PC-9 (cell line): ENCODE measurements at regions not wholly inside any gene's neighbourhood (a gene's known extent, or its start where the extent isn't known, plus 50 kb on each side); places are given as distances from the start of the nearest gene placed in this dataset.
A peak's percentile ranks its signal among the peaks of the same experiment; 100 is the strongest.
"Not testable (repeated sequence)": the region's sequence is repeated elsewhere in the genome, so short reads cannot be mapped to it uniquely, and the experiment has no call there.

ENCODE experiments used
- BruUV-seq: library from RNA; stranded (reverse); fragments of 400-500 nt; replicated peaks from 2 replicates; lab custom pipeline; 2021; lab: Mats Ljungman, UMichigan
- CTCF ChIA-PET: fragments of 300-600 bp; sonication (Branson Sonifier 250); formaldehyde crosslinking; loops from one replicate; lab custom pipeline; 2022; ENCODE audit warnings: antibody characterized with exemption; lab: Charles Lee
- POLR2A ChIA-PET: fragments of 300-600 bp; sonication (Branson Sonifier 250); formaldehyde crosslinking; loops from one replicate; lab custom pipeline; 2022; ENCODE audit warnings: antibody characterized with exemption; ENCODE audit not compliant: unreplicated experiment; lab: Charles Lee
- DNase-seq, 2 experiments: peaks; one replicate each; pipeline versions ENCODE4 v3.0.0 to v3.0.0-alpha.2; 2015 to 2022; ENCODE audit warnings: mixed read lengths in 1 of 2
- H2AFZ ChIP-seq: fragments of 200-600 bp; sonication (generic); 2 replicates; pipeline ENCODE4 v1.8.1; 2017; ENCODE audit warnings: antibody characterized with exemption
- H3F3A ChIP-seq: fragments of 200-600 bp; sonication (generic); 2 replicates; pipeline ENCODE4 v1.8.1; 2017; ENCODE audit warnings: antibody characterized with exemption, mild to moderate bottlenecking, low read depth; ENCODE audit not compliant: insufficient read depth
- H3K27ac ChIP-seq: fragments of 200-600 bp; sonication (generic); 2 replicates; pipeline ENCODE4 v1.6.1; 2016; ENCODE audit warnings: mixed run types
- H3K27me3 ChIP-seq: fragments of 200-600 bp; sonication (generic); 2 replicates; pipeline ENCODE4 v1.6.1; 2016; ENCODE audit warnings: low read depth, mixed run types; ENCODE audit not compliant: insufficient read depth
- H3K36me3 ChIP-seq: fragments of 200-600 bp; sonication (generic); 2 replicates; pipeline ENCODE4 v1.6.1; 2016; ENCODE audit warnings: low read depth, mixed run types
- H3K4me1 ChIP-seq: fragments of 200-600 bp; sonication (generic); replicated peaks from 2 replicates; pipeline ENCODE4 v1.6.1; 2016; ENCODE audit warnings: mixed run types; ENCODE audit not compliant: insufficient read depth
- H3K4me2 ChIP-seq: fragments of 200-600 bp; sonication (generic); 2 replicates; pipeline ENCODE4 v1.6.1; 2017; ENCODE audit warnings: mixed run types
- H3K4me3 ChIP-seq: fragments of 200-600 bp; sonication (generic); 2 replicates; pipeline ENCODE4 v1.6.1; 2016; ENCODE audit warnings: mixed run types
- H3K79me2 ChIP-seq: fragments of 200-600 bp; sonication (generic); 2 replicates; pipeline ENCODE4 v1.6.1; 2017; ENCODE audit warnings: low read depth, mixed run types
- H3K9me2 ChIP-seq: fragments of 200-600 bp; sonication (generic); 2 replicates; pipeline ENCODE4 v1.8.1; 2017; ENCODE audit warnings: mild to moderate bottlenecking; ENCODE audit not compliant: insufficient read depth
- H3K9me3 ChIP-seq: fragments of 200-600 bp; sonication (generic); 2 replicates; pipeline ENCODE4 v1.8.1; 2016; ENCODE audit warnings: low read depth; ENCODE audit not compliant: insufficient read depth
- H4K20me1 ChIP-seq: fragments of 200-600 bp; sonication (generic); 2 replicates; pipeline ENCODE4 v1.8.1; 2017; ENCODE audit not compliant: insufficient read depth
- intact Hi-C: fragments of 100-400 bp; cut with micrococcal nuclease; formaldehyde crosslinking; loops from one replicate; pipeline ENCODE4 v1.10.0; 2022; ENCODE audit not compliant: unreplicated experiment
- TF ChIP-seq, protein P1 (sequence below): fragments of 200-600 bp; sonication (generic); conservative IDR thresholded peaks from 2 replicates; pipeline ENCODE4 v1.6.1; 2017; ENCODE audit warnings: mixed run types, antibody characterized with exemption, mild to moderate bottlenecking, moderate library complexity

GRCh38 chr17:45585794-45586650 lies 95.5 kb upstream of the PLEKHM1 start:
- H3K36me3 ChIP-seq, CTCF ChIA-PET, H3K27ac ChIP-seq, H3K9me3 ChIP-seq, H3F3A ChIP-seq, H4K20me1 ChIP-seq, H3K79me2 ChIP-seq, BruUV-seq, H3K9me2 ChIP-seq, POLR2A ChIA-PET, H3K27me3 ChIP-seq: not testable (repeated sequence)
- Histone ChIP-seq H3K4me3 (peak overlapping the region; percentile 76), H3K4me1 (peaks cover 20% of the 10 kb centered on the region), H3K4me2 (peak overlapping the region; percentile 87), H2AFZ (peak overlapping the region; percentile 90)
- DNase-seq = peak; percentile 43 to 59
- intact Hi-C loops = loop anchor here (2.0 kb wide), 1 partner anchor 155 kb away; no protein-coding TSS in a partner anchor

- H3F3A ChIP-seq, H3K9me2 ChIP-seq, DNase-seq, POLR2A ChIA-PET, H3K9me3 ChIP-seq, H4K20me1 ChIP-seq, BruUV-seq, H3K27me3 ChIP-seq, H3K27ac ChIP-seq, H3K79me2 ChIP-seq, intact Hi-C loops, CTCF ChIA-PET, H3K36me3 ChIP-seq, H2AFZ ChIP-seq: not testable (repeated sequence)
- peaks cover 20% of the 10 kb centered on the region for H3K4me1 ChIP-seq
- peak overlapping the region; percentile 87 for H3K4me2 ChIP-seq
- H3K4me3 ChIP-seq = peak overlapping the region; percentile 76; the same call in 1 of the 2 replicates
These were observed 96.1 kb upstream of the PLEKHM1 start for GRCh38 chr17:45586651-45586934.

GRCh38 chr17:45592433-45592923 lies 102.0 kb upstream of the PLEKHM1 start:
- TF ChIP-seq, protein P1, sequence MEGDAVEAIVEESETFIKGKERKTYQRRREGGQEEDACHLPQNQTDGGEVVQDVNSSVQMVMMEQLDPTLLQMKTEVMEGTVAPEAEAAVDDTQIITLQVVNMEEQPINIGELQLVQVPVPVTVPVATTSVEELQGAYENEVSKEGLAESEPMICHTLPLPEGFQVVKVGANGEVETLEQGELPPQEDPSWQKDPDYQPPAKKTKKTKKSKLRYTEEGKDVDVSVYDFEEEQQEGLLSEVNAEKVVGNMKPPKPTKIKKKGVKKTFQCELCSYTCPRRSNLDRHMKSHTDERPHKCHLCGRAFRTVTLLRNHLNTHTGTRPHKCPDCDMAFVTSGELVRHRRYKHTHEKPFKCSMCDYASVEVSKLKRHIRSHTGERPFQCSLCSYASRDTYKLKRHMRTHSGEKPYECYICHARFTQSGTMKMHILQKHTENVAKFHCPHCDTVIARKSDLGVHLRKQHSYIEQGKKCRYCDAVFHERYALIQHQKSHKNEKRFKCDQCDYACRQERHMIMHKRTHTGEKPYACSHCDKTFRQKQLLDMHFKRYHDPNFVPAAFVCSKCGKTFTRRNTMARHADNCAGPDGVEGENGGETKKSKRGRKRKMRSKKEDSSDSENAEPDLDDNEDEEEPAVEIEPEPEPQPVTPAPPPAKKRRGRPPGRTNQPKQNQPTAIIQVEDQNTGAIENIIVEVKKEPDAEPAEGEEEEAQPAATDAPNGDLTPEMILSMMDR = peak; percentile 88
- H4K20me1 ChIP-seq, H3K4me3 ChIP-seq, H3K27ac ChIP-seq, H3K79me2 ChIP-seq, H3K9me2 ChIP-seq, BruUV-seq, intact Hi-C loops, H3F3A ChIP-seq, POLR2A ChIA-PET, H3K9me3 ChIP-seq, H2AFZ ChIP-seq, H3K27me3 ChIP-seq, H3K36me3 ChIP-seq, H3K4me1 ChIP-seq: not testable (repeated sequence)
- CTCF ChIA-PET = interaction anchor here (0.7 kb wide), 1 partner anchor 14 kb away, joined by 3 read pairs; no protein-coding TSS in a partner anchor
- peak overlapping the region; percentile 23; the same call in 1 of the 2 replicates for H3K4me2 ChIP-seq
- DNase-seq = peak; percentile 44 to 60

- POLR2A ChIA-PET, H3K79me2 ChIP-seq, H4K20me1 ChIP-seq, H3K27me3 ChIP-seq, H3K4me1 ChIP-seq, H3K9me3 ChIP-seq, H2AFZ ChIP-seq, H3K36me3 ChIP-seq, H3K9me2 ChIP-seq, H3K4me2 ChIP-seq, H3K27ac ChIP-seq, DNase-seq, intact Hi-C loops, CTCF ChIA-PET, H3F3A ChIP-seq, H3K4me3 ChIP-seq, BruUV-seq: not testable (repeated sequence)
These were observed 105.8 kb upstream of the PLEKHM1 start for GRCh38 chr17:45596347-45596746.

- H3K4me1 ChIP-seq, H3K4me2 ChIP-seq, POLR2A ChIA-PET, H4K20me1 ChIP-seq, H3K27ac ChIP-seq, intact Hi-C loops, H3K27me3 ChIP-seq, CTCF ChIA-PET, H3K9me3 ChIP-seq, BruUV-seq, H3K79me2 ChIP-seq, H3F3A ChIP-seq, H3K9me2 ChIP-seq, H2AFZ ChIP-seq, H3K4me3 ChIP-seq, H3K36me3 ChIP-seq, DNase-seq: not testable (repeated sequence)
These were observed 109.8 kb upstream of the PLEKHM1 start for GRCh38 chr17:45600052-45601012.

- H3K79me2 ChIP-seq, H3K27ac ChIP-seq, intact Hi-C loops, H3K9me3 ChIP-seq, BruUV-seq, H3K4me3 ChIP-seq, H2AFZ ChIP-seq, H3K4me2 ChIP-seq, H3K4me1 ChIP-seq, CTCF ChIA-PET, H4K20me1 ChIP-seq, H3K9me2 ChIP-seq, H3K27me3 ChIP-seq, POLR2A ChIA-PET, H3K36me3 ChIP-seq, H3F3A ChIP-seq, DNase-seq: not testable (repeated sequence)
These were observed 110.5 kb upstream of the PLEKHM1 start for GRCh38 chr17:45601013-45601412.
